ENCODE measurements at regions not wholly inside any gene's neighbourhood (a gene's known extent, or its start where the extent isn't known, plus 50 kb on each side); places are given as distances from the start of the nearest gene placed in this dataset.
A peak's percentile ranks its signal among the peaks of the same experiment; 100 is the strongest.
"Not testable (repeated sequence)": the region's sequence is repeated elsewhere in the genome, so short reads cannot be mapped to it uniquely, and the experiment has no call there.

DNA sequence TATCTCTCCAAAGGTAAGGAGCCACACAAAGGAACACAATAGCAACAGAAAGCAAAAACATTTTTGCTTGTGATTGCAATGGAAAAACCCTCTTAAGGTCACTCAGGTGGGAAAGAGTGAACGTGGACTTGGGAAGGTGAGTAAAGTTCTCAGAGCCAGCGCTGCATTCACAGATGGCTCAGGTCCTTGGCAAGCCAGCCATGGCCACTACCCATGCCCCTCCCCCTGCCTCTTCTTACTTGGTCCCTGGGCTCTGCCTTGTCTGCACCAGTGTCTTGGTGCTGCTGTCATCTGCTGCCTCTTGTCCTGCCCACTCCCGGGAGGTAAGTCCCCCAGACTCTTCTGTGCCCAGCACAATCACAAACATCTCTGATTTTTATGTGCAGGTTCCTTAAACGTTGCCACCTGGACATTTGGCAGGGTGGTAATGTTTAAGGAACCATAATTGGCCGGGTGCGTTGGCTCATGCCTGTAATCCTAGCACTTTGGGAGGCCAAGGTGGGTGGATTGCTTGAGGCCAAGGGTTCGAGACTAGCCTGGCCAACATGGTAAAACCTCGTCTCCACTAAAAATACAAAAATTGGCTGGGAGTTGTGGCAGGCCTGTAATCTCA is 74.6 kb downstream of the FEM1C start:
- DNase-seq (ENCODE audit: low read depth): no peak

DNA sequence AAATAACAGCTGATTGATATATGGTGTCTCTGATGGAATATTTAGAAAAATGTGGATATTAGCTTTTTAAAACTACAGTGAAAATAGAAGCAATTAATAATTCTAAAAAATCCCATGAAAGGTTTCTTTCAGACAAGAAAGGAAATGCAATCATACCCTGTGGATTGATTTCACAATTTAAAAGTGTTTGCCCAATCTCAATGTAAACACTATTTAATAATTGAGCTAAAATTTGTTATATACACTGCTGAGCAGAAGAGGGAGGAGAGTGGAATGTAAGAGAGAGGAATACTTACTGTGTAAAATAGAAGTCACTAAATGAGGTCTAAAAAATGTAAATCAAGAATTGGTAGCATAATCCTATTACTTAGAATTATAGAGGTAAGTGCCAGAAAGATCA is 76.9 kb downstream of the FEM1C start:
- no peak for DNase-seq (ENCODE audit: low read depth)

DNA sequence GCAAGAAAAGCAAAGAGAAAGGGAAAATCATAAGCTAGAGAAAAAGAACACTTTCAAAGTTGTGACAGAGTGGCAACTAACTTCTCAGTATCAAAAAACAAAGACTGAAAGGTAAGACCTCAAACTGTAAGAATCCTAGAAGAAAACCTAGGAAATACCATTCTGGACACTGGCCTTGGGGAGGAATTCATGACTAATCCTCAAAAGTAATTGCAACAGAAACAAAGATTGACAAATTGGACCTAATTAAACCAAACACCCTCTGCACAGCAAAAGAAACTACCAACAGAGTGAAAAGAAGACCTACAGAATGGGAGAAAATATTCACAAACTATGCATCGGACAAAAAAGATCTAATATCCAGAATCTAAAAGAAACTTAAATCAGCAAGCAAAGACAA is 79.1 kb downstream of the FEM1C start:
- peak; percentile 29 for DNase-seq (ENCODE audit: low read depth)

DNA sequence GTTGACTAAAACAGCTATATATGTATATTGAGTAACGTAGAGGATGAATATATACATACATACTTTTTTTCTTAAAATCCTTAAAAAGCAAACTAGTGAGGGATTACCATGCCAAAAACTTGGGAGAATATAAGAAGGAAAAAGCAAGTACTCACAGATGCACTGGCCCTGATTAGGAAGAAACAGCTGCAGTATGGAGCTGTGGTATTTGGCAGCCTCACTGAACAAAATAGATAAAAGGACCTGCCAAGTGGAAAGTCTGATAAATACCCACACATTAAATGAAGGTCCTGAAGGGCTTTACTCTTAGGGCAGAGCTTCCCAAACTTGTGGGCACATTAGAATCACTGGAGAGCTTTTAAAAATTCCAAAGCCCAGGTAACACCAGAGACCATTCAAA is 80.6 kb downstream of the FEM1C start:
- no peak for DNase-seq (ENCODE audit: low read depth)

DNA sequence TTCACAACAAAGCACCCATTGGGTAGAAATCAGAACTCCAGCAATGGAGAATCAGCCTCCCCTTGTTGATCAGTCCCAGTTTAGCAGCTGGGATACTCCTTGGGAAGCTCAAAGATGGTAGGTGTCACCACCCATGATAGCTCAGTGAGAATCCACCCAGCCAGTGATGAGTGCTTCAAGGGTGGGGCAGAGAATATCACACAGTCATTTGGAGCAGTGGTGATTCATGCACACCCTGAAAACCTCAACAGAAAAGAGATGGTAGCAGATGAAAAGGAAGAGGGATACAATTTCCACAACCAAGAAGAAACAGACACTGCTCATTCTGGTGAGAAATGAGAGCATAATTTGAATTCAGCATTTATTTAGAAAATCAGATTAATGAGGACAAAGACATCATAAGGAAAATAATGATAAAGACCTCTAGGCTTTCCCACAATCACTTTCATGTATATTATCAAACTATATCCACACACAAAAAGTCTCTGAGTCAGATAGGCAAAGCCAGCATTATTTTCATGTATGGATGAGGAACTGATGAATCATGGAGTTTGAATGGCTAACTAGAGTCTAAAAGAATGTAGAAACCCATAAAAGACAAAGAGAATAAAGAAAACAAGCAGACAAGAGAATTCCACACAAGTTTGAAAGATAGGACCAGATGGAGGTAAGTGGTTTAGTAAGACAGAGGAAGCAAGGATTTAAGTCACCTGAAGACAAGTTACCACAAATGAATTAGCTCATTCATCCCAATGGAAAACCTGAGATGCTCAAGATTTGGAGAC is 82.9 kb downstream of the FEM1C start:
- no peak for DNase-seq (ENCODE audit: low read depth)

DNA sequence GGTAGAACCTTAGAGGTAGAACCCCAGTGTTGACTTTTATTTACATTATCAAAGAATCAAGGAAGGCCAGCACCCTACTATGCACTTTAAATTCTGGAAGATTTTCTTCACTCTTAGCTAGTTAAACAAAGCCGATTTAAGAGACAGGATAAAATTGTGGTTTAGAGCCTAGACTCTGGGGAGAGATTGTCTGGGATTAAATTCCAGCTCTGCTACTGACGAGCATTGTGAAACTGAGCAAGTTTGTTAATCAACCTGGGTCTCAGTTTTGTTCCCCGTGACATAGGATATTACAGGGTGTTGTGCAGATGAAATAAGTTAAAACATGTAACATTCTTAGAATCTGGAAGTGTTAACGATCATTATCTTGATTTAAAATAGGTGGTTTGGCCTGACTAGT is 83.5 kb downstream of the FEM1C start:
- DNase-seq (ENCODE audit: low read depth): peak; percentile 50

DNA sequence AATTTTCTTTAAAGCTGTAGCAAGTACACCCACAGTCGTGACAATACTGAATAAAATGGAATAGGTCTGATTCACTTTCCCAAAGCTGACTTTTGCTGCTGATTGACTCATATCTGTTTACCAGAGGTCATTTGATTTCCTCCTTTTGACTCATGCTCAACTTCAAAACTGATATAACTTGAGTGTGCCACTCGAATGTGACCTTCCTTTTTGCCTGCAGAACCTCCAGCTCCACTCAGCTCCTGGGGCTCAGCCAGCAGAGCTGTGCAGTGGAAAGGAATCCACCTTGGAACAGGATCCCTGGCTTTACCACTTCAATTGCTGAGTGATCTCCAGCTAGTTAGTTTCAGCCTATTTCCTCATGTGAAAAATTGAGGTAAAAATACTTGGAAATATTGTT is 84.1 kb downstream of the FEM1C start:
- DNase-seq (ENCODE audit: low read depth): peak; percentile 53

DNA sequence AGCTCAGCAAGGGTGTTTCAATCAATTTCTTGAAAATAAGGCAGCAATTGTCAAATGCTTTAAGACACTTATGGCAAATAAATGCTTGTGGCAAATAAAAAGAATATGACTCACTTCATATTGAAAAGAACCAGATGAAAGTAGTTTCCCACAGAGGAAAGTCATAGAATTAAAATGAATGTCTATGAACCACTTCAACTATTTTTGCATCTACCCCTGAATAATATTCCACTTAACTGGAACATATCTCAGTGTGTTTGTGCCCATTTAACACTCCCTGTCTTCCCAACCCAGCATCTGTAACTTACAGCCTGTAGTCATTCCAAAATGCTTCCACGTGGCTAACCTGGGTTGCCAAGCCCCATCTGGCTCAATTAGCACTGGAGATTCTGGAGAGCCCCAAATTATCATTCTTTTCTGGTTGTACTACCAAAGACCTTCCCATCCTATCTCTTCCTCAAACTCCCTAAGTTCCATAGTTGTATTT is 84.7 kb downstream of the FEM1C start:
- peak; percentile 30 for DNase-seq (ENCODE audit: low read depth)

DNA sequence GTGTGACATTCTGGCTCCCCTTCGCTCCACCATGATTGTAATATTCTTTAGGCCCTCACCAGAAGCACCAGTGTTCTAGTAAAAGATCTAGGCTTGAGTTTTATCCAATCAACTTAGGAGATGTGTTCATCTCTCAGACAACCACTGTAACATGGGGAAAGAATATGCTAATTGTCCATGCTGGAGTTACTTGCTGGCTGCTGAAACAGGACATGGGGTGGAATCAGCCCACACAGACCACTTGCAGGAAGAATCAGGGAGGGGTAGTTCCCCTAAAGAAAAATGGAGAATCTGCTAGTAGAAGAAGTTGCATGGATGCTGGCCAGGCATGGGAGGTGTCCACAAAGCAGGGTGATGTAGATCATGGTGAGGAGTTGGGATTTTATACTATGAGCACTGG is 86.2 kb downstream of the FEM1C start:
- DNase-seq (ENCODE audit: low read depth): no peak

DNA sequence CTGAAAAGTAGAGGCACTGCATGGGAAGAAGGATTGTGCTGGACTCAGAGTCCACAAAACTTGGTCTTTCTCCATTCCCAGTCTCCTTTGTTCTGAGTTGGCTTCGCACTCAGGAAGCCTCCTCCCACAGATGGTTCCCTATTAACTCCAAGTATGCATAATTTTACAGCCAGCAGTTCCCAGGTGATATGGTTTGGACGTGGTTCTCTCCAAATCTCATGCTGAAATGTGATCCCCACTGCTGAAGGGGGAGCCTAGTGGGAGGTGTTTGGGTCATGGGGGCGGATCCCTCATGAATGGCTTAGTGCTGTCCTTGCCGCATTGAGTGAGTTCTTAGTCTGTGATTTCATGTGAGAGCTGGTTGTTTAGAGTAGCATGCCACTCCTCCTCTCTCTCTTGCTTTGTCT is 86.6 kb downstream of the FEM1C start:
- no peak for DNase-seq (ENCODE audit: low read depth)

DNA sequence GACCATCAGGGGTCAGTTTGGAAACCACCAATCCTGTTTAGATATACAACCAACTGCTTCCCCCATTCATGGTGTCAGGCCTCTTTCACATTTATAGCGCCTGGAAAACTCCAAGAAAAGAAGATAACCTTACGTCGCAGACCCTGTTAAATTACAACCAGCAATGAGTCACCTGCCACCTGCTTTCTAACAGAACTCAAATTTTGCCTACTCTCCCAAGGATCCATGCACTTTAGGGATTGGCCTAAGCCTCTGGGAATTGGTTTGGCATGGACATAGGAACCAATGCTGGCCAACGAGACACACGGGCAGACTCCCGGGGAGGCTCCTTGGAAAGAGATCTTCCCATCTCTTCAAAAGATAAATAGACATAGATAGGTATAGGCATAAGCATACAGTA is 87.0 kb downstream of the FEM1C start:
- DNase-seq (ENCODE audit: low read depth): no peak

DNA sequence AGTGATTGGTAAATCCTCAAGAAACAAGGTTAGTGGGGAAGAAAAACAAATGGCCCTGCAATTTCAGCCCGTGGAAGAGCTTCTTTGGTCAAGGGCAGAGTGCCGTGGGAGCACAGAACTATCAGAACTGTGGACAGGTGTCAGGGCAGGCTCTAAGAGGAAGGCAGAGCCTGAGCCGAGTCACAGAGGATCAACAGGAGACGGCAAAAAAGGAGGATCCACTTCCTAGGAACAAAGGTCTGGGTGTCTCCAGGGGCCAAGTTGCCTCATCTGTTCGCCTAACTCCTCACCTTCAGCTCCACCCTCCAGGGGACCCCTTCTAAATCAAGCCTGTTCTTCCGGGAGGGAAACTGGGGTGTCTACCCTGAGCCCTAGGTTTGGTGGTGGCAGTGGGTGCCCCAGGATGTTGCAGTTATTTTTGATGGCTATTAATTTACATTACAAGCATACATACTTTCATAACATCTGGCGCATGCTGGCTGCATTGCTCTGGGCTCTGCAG is 88.0 kb downstream of the FEM1C start:
- no peak for DNase-seq (ENCODE audit: low read depth)

DNA sequence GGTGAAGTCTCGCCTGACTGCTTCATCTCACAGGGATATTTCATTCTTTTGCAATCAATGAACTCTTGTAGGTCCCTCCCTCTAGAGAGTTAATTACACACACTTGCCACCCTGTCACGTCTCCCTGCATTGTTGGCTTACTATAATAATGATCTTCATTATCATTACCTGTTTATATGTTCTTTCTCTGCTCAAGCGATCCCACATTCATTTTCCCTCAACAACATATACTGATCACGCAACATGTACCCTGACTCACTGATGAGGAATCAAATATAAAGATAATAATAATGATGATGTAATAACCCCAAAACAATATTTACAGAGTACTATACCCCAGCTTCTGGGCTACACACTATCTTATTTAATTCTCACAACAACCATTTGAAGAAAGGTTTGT is 88.5 kb downstream of the FEM1C start:
- DNase-seq (ENCODE audit: low read depth): no peak

DNA sequence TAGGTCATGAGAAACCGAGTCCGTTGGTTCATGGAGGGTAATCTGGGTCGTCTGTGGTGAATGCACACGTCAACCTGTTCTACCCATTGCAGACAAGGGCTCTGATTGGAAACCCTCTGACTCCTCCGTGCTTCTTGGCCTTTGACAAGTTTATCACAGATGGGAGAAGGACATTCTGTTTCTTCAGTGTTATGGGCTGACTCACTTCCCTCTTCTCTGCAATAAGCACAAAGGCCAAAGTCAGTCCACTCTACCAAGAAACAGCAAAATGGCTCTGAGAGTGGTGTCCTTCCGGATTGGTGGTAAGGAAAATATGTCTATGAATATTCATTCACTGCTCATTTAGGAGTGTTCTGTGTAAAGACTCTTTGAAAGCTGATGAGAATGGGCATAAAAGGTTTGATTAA is 89.3 kb downstream of the FEM1C start:
- peak; percentile 76 for DNase-seq (ENCODE audit: low read depth)

DNA sequence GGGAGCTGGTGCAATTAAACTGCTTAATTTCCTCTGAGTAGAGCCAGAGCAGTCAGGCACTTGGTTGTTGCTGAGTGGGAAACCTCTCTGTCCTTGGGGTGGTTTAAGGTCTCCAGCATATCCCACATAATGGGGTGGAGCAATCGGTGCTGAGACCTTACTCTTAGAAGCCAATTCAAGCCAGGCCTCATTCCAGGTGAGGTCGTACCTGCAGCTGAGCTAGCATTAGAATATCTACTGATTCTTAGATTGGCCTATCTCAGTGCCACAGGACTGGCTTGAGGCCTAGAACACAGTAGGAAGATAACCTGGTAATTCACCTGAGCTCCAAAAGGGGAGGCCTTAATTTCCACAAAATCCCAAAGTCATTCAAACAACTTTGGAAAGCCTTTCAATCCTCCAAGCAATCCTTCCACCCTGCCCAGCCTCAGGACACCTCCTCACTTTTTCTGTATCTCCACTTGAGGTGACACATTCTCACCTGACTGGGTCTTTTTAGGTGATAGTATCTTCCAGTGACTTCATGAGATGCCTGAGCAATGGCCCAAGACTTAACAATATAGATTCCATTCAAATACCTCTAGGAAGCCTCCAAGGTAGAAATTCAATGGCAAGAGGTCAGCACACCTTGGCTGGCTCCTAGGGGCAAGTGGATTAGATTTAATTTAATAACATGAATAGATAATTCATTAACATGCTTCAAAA is 91.0 kb downstream of the FEM1C start:
- no peak for DNase-seq (ENCODE audit: low read depth)

DNA sequence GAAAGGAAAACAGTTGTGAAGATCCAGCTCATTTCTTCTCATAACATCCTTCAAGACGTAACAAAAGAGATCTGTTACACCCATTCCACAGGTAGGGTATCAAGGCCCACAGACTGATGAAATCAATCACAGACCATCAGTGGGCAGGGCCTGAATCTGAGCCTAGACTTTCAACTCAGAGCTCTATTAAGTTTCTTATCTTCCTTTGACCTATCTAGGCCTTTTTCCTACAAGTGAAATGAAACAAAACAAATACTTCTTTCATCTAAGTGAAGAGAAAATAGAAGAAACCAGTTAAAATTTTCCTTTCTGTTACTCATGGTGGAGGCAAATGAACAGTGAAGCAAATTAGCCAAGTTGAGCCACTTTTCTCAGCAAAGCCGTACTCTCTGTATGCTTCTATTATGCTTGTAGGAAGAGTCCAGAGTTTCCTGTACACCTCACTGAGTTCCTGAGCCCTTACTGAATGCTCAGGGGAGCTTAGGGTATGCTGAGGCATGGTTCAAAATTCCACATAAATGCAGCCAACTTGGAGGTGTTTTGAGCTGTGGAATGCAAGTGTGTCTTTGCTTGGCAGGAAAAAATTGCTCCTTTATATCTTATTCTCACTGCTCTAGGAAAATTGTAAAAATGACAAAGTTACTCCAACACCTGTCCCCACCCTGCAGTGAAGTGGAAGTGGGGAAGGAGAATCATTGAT is 91.9 kb downstream of the FEM1C start:
- DNase-seq (ENCODE audit: low read depth): no peak

DNA sequence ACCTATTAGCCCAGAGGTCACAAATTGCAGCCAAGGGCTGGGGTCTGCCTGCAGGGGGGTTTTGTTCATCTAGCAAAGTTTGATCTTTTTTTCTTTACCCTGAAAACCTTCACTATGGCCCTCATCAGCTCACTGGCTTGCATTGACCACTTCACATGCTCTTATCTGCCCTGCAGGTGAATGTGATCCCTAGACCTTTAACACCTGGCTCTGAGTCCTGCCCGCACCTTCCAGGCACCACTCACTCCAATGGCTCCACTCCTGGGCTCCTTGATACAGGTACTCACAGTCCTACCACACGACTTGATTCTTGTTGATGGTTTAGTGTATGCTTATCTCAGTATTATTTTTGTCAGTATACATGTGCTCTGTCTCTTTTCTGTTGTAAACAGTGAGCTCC is 92.5 kb downstream of the FEM1C start:
- no peak for DNase-seq (ENCODE audit: low read depth)

DNA sequence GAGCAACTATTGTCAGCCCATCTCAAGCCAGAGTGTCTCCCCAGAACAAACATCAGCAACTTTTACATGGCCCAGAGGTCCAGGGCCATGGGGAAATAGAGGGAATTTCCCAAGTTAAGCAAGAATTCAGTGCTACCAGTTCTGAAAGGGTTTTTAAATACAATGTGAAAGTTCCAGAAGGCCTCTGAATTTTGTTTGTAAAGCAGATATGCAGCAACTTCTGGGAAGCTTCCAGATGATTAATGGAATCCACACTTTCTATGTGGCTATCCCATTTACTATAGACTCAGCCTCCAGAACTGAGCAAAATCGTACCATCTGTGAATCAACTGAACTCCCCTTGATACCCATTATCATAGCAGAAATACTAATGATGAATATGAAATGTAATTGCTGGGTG is 93.8 kb downstream of the FEM1C start:
- peak; percentile 93 for DNase-seq (ENCODE audit: low read depth)

DNA sequence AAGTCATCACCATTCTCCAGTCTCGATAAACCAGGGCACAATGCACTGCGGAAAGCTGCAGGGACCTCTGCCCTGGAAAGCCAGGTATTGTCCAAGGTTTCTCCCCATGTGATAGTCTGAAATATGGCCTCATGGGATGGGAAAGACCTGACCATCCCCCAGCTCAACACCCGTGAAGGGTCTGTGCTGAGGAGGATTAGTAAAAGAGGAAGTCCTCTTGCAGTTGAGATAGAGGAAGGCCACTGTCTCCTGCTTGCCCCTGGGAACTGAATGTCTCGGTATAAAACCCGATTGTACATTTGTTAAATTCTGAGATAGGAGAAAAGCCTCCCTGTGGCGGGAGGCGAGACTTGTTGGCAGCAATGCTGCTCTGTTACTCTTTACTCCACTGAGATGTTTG is 95.9 kb downstream of the FEM1C start:
- not testable (repeated sequence) for DNase-seq (ENCODE audit: low read depth)

DNA sequence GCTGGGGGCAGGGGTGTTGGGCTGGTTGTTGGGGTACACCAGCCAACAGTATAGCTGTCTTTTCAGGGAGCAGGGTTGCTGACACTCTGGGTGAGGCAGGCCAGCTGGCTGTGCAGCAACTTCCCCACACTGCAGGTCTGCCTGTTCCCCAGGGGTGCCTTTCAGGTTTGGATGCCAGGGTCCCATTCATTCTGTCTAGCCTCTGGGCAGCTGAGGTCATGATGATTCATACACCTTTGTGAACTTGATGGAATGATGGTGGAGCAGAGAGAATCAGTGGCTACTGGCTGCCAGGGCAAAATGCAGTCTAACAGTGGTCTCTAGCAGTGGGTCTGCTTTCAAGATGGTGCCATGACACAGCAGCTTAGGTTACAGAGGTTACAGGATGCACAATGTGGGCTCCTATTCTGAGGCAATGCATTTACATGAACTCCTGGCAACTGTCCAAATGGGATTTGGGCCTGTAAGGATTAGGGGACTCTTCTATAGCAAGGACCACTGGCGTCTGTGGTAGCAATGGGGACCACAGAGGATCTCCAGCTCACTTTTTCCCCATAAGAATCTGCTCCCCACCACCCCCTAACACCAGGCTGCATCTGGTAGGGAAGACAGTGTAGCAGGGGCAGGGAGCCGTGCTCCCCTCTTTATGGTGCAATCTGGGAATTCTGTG is 103.7 kb downstream of the FEM1C start:
- no peak for DNase-seq (ENCODE audit: low read depth)

DNA sequence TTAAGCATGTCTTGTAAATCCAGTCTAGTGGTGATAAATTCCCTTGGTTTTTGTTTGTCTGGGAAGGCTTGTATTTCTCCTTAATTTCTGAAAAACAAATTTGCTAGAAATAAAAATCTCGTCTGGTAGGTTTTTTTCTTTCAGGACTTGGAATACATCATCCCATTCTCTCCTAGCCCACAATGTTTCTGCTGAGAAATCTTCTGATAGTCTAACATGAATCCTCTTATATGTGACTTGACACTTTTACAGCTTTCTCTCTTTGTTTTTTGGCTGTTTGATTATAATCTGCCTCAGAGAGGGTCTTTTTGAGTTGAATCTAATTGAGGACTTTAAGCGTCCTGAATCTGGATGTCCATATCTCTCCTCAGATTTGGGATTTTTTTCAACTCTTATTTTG is 104.9 kb downstream of the FEM1C start:
- no peak for DNase-seq (ENCODE audit: low read depth)

DNA sequence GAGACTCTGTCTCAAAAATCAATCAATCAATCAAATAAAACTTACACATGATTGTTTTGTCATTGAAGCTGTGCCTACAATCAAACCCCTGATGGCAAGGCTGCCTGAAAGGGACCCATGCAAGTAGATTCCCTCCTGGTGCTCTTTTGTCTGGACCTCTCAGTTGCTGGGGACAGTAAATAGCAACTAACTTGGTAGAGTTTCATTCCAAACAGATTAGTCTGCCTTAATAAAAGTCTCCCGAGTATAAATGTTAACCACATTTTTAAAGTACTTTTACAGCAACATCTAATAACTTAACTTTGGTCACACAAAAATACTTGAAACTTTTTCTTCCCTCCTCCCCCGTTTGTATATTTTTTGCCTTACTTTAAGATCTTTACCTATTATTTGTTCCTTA is 105.5 kb downstream of the FEM1C start:
- DNase-seq (ENCODE audit: low read depth): no peak
